Activated naive CD4-positive, alpha-beta T cell treated with anti-CD3 and anti-CD28 coated beads for 36 hours (primary cell): ENCODE measurements at regions not wholly inside any gene's neighbourhood (a gene's known extent, or its start where the extent isn't known, plus 50 kb on each side); places are given as distances from the start of the nearest gene placed in this dataset.

Source experiments
- CTCF ChIA-PET: fragments of 350-600 bp; sonication (Branson Sonifier 250); formaldehyde crosslinking; loops from one replicate; lab custom pipeline; 2021; ENCODE audit warnings: antibody characterized with exemption; lab: Charles Lee
- DNase-seq: peaks from one replicate; pipeline ENCODE4 v3.0.0-alpha.2; 2020
- H3K27ac Mint-ChIP-seq: one replicate; pipeline ENCODE4 v1.8.0; 2021; ENCODE audit warnings: mild to moderate bottlenecking, mixed read lengths
- H3K27me3 Mint-ChIP-seq: one replicate; pipeline ENCODE4 v1.8.0; 2021; ENCODE audit warnings: low read depth, mixed read lengths
- H3K36me3 Mint-ChIP-seq: one replicate; pipeline ENCODE4 v1.8.0; 2021; ENCODE audit warnings: low read depth, mixed read lengths
- H3K4me1 Mint-ChIP-seq: one replicate; pipeline ENCODE4 v1.8.0; 2021; ENCODE audit warnings: low read depth, mixed read lengths
- H3K4me3 Mint-ChIP-seq: one replicate; pipeline ENCODE4 v1.8.0; 2021; ENCODE audit warnings: mild to moderate bottlenecking, moderate library complexity, mixed read lengths
- H3K9me3 Mint-ChIP-seq: one replicate; pipeline ENCODE4 v1.8.0; 2021; ENCODE audit warnings: mixed read lengths
- intact Hi-C: fragments of 100-400 bp; cut with micrococcal nuclease; formaldehyde crosslinking; loops from one replicate; pipeline ENCODE4 v1.15.1; 2023

DNA sequence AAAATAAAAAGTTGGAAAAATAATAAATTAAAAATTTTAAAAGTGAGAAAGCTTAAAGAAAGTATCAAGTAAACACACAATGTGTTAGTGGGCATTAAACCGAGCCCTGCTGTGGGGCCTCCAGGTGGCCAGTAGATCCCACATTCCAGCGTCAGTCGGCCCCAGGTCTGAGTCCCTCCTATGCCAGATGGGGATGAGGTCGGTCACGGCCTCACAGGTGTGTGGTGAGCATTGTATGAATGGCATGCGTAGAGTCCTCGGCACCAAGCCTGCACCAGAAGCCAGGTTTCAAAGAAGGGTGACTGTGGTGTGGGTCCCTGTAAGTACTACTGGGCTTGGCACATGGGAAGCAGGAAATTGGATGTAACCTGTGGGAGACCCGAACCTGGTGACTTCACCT is 75.6 kb upstream of the MSX1 start:
- no peak overlapping the region for H3K4me3 Mint-ChIP-seq
- intact Hi-C loops = no loop called here
- H3K36me3 Mint-ChIP-seq = no peaks in the 10 kb centered on the region
- no peaks in the 10 kb centered on the region for H3K4me1 Mint-ChIP-seq
- no peak overlapping the region for H3K27ac Mint-ChIP-seq
- H3K9me3 Mint-ChIP-seq = peaks cover 12% of the 10 kb centered on the region
- CTCF ChIA-PET = no interaction called here
- no peak for DNase-seq
- H3K27me3 Mint-ChIP-seq = no peaks in the 10 kb centered on the region

GRCh38 chr4:4782969-4783368 is 76.5 kb upstream of the MSX1 start:
- Mint-ChIP-seq H3K4me1 (no peaks in the 10 kb centered on the region), H3K27ac (no peak overlapping the region), H3K9me3 (peaks cover 10% of the 10 kb centered on the region), H3K36me3 (no peaks in the 10 kb centered on the region), H3K4me3 (no peak overlapping the region), H3K27me3 (no peaks in the 10 kb centered on the region)
- DNase-seq = no peak
- intact Hi-C loops = no loop called here
- CTCF ChIA-PET = no interaction called here

- Mint-ChIP-seq H3K36me3 (peaks cover 1% of the 10 kb centered on the region), H3K27me3 (no peaks in the 10 kb centered on the region), H3K4me1 (no peaks in the 10 kb centered on the region), H3K27ac (no peak overlapping the region), H3K4me3 (no peak overlapping the region), H3K9me3 (peaks cover 7% of the 10 kb centered on the region)
- no peak for DNase-seq
- CTCF ChIA-PET = no interaction called here
- intact Hi-C loops = no loop called here
Observed at GRCh38 chr4:4781936-4782707, 77.3 kb upstream of the MSX1 start.

- Mint-ChIP-seq H3K36me3 (peaks cover 1% of the 10 kb centered on the region), H3K4me1 (no peaks in the 10 kb centered on the region), H3K27me3 (no peaks in the 10 kb centered on the region), H3K9me3 (peaks cover 5% of the 10 kb centered on the region), H3K4me3 (no peak overlapping the region), H3K27ac (no peak overlapping the region)
- no peak for DNase-seq
- CTCF ChIA-PET = no interaction called here
- intact Hi-C loops = no loop called here
Observed at GRCh38 chr4:4780729-4781244, 78.7 kb upstream of the MSX1 start.

DNA sequence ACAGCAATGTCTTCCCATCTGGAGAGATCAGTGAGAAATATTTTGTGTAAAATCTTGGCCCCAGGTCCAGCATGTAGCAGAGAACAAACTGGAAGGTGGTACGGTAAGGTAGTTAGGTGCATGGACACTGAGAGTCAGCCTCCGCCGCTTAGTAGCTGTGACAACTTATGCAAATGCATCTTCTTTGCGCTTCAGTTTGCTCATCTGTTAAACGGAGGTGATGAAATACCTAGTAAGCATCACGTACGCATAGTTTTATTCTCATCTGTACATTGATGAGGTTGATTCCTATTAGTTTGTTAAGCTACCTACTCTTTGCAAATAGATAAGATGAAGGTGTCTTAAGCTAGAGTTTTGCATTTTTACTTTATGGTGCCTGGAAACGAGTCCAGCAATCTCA is 80.0 kb upstream of the MSX1 start:
- H3K4me1 Mint-ChIP-seq = no peaks in the 10 kb centered on the region
- no peaks in the 10 kb centered on the region for H3K27me3 Mint-ChIP-seq
- no peak overlapping the region for H3K27ac Mint-ChIP-seq
- H3K4me3 Mint-ChIP-seq = no peak overlapping the region
- intact Hi-C loops = no loop called here
- no peak for DNase-seq
- peaks cover 4% of the 10 kb centered on the region for H3K9me3 Mint-ChIP-seq
- peaks cover 1% of the 10 kb centered on the region for H3K36me3 Mint-ChIP-seq
- CTCF ChIA-PET = no interaction called here

- no peaks in the 10 kb centered on the region for H3K27me3 Mint-ChIP-seq
- H3K4me1 Mint-ChIP-seq = no peaks in the 10 kb centered on the region
- no peak for DNase-seq
Observed at GRCh38 chr4:4779054-4779453, 80.4 kb upstream of the MSX1 start.

DNA sequence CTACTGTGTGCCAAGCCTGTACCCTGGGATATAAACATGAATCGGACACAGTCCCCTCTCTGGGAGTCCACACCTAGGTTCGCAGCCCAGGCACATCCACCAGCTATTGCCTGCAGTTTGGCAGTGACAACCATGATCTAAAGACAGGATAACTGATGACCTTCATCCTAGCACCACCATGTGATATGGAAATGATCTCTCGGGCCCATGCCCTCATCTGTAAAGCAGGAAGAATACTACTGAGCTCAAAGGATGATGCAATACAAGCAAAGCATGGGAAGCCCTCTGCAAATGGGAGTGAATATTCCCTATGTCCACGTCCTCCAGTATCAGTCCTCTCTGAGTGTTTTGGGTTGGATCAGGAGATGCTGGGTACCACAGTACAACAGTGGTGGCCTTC is 80.9 kb upstream of the MSX1 start:
- Mint-ChIP-seq H3K27ac (no peak overlapping the region), H3K27me3 (no peaks in the 10 kb centered on the region), H3K4me1 (no peaks in the 10 kb centered on the region), H3K4me3 (no peak overlapping the region), H3K9me3 (peaks cover 4% of the 10 kb centered on the region), H3K36me3 (peaks cover 1% of the 10 kb centered on the region)
- no peak for DNase-seq
- intact Hi-C loops = no loop called here
- CTCF ChIA-PET = interaction anchor here (0.6 kb wide), 1 partner anchor 318 kb away, joined by 3 read pairs; no protein-coding TSS in a partner anchor

More at GRCh38 chr4:4779054-4779453, 80.4 kb upstream of the MSX1 start:
- CTCF ChIA-PET = interaction anchor here (0.6 kb wide), 1 partner anchor 318 kb away, joined by 3 read pairs; no protein-coding TSS in a partner anchor
- Mint-ChIP-seq H3K4me3 (no peak overlapping the region), H3K27ac (no peak overlapping the region), H3K9me3 (peaks cover 4% of the 10 kb centered on the region), H3K36me3 (peaks cover 1% of the 10 kb centered on the region)
- intact Hi-C loops = no loop called here

DNA sequence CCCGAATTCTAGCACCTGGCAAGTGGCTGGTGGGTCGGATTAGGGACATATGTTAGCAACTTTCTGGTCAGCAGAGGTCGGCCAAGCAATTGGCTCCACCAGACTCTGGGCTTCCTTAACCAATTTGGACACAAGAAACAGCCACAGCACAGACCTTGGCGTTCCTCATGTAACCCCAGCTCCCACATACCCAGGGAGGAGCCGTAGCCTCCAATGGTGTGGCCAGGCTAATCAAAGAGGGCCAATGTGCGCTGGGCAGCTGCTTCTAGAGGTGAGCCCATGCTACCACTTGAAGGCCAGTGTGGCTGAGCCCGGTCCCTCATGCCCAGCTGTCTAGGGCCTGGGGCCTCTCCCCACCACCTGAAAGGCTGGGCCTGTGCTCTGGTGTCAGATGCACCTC is 82.5 kb upstream of the MSX1 start:
- no peak for DNase-seq
- Mint-ChIP-seq H3K36me3 (peaks cover 1% of the 10 kb centered on the region), H3K27me3 (no peaks in the 10 kb centered on the region), H3K4me1 (no peaks in the 10 kb centered on the region), H3K9me3 (peaks cover 4% of the 10 kb centered on the region), H3K27ac (no peak overlapping the region), H3K4me3 (no peak overlapping the region)
- intact Hi-C loops = no loop called here
- CTCF ChIA-PET = no interaction called here

DNA sequence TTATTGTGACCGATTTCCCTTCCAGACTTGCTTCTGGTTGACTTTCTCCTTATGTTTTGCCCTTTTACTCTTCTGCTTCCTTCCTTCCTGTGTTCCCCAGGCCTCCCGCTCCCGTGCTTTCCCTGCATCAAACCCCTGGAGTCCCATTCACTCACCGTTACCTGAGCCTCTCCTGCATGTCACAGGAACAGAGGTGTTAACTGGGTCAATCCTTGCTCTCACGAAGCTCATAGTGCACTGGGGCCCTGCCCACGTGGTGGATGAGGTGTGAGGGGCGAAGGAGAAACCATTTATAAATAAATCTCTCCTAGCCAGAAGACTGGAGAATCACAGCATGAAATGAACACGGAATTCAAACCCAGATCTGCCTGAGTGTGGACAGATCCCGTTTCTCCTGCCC is 83.1 kb upstream of the MSX1 start:
- DNase-seq = no peak
- Mint-ChIP-seq H3K27me3 (no peaks in the 10 kb centered on the region), H3K9me3 (peaks cover 4% of the 10 kb centered on the region), H3K4me1 (no peaks in the 10 kb centered on the region), H3K4me3 (no peak overlapping the region), H3K27ac (no peak overlapping the region), H3K36me3 (peaks cover 1% of the 10 kb centered on the region)
- intact Hi-C loops = no loop called here
- CTCF ChIA-PET = no interaction called here

GRCh38 chr4:4775493-4776004 is 83.9 kb upstream of the MSX1 start:
- H3K36me3 Mint-ChIP-seq = peaks cover 1% of the 10 kb centered on the region
- no peak for DNase-seq
- H3K4me3 Mint-ChIP-seq = no peak overlapping the region
- intact Hi-C loops = no loop called here
- no peaks in the 10 kb centered on the region for H3K27me3 Mint-ChIP-seq
- H3K27ac Mint-ChIP-seq = no peak overlapping the region
- CTCF ChIA-PET = no interaction called here
- H3K4me1 Mint-ChIP-seq = no peaks in the 10 kb centered on the region
- H3K9me3 Mint-ChIP-seq = peaks cover 4% of the 10 kb centered on the region

DNA sequence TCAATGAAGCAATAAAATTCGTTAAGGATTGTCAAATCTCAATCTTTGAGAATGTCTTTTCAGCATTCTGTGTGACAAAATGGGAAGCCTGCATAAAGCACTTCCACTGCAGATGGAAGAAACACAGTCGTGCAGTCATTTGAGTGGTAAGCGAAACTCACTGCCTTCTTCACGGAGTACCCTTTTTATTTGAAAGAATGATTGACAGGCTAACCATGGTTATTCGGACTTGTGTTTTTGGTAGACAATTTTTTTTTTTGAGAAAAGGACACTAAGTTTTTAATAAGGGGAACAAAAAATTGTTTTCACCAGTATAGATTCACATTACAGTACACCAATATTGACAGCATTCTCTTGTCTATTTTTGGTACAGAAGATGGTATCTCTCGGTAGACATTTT is 86.9 kb upstream of the MSX1 start:
- H3K36me3 Mint-ChIP-seq = no peaks in the 10 kb centered on the region
- CTCF ChIA-PET = no interaction called here
- H3K9me3 Mint-ChIP-seq = peaks cover 4% of the 10 kb centered on the region

DNA sequence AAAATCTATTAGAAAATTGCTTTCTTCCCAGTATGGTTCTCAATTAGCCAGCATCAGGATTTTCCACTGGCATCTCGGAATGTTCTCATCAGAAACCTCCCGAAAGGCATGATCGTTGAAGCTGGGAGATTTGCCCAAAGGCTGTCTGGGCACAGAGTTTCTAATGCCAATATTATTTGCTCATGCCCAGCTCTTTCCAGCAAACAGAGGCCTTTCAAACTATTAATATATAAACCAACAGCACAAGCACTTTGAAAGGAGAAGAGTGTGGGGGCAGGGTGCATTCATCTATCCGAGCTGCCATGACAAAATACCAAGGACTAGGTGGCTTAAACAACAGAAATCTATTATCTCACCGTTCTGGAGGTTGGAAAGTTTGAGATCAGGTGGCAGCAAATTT is 88.3 kb upstream of the MSX1 start:
- Mint-ChIP-seq H3K4me1 (no peaks in the 10 kb centered on the region), H3K36me3 (peaks cover 3% of the 10 kb centered on the region), H3K4me3 (no peak overlapping the region), H3K9me3 (peaks cover 7% of the 10 kb centered on the region), H3K27ac (no peak overlapping the region), H3K27me3 (no peaks in the 10 kb centered on the region)
- no peak for DNase-seq
- intact Hi-C loops = no loop called here
- CTCF ChIA-PET = interaction anchor here (0.6 kb wide), 1 partner anchor 334 kb away, joined by 3 read pairs; no protein-coding TSS in a partner anchor

More for the DNA sequence above, 86.9 kb upstream of the MSX1 start:
- H3K27ac Mint-ChIP-seq = no peak overlapping the region
- no peak overlapping the region for H3K4me3 Mint-ChIP-seq
- H3K27me3 Mint-ChIP-seq = no peaks in the 10 kb centered on the region
- no peaks in the 10 kb centered on the region for H3K4me1 Mint-ChIP-seq
- DNase-seq = no peak
- intact Hi-C loops = no loop called here

GRCh38 chr4:4770610-4771009 is 88.9 kb upstream of the MSX1 start:
- CTCF ChIA-PET = interaction anchor here (0.6 kb wide), 1 partner anchor 334 kb away, joined by 3 read pairs; no protein-coding TSS in a partner anchor
- H3K9me3 Mint-ChIP-seq = peaks cover 9% of the 10 kb centered on the region
- no peak overlapping the region for H3K4me3 Mint-ChIP-seq
- no peak overlapping the region for H3K27ac Mint-ChIP-seq
- DNase-seq = no peak
- peaks cover 3% of the 10 kb centered on the region for H3K36me3 Mint-ChIP-seq
- H3K4me1 Mint-ChIP-seq = no peaks in the 10 kb centered on the region
- no peaks in the 10 kb centered on the region for H3K27me3 Mint-ChIP-seq
- intact Hi-C loops = no loop called here
